ENCODE measurements at regions not wholly inside any gene's neighbourhood (a gene's known extent, or its start where the extent isn't known, plus 50 kb on each side); places are given as distances from the start of the nearest gene placed in this dataset.

DNA sequence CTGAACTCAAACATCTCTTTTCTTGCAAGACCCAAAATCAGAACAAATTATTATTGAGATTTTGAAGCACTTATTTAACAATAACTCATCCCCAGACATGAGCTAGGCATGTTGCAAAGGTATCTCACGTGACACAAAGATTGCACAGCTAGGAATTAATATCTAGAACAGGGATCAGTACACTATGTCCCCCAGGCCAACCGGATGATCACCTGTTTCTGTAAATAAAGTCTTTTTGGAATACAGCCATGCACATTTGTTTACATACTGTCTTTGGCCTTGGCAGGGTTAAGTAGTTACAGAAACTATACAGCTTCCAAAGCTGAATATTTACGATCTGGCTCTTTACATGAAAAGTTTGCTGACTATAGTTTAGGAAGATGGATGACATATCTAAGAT is 287.7 kb downstream of the ACTL7B start:
- no peak for DNase-seq
- no peak overlapping the region for H3K18ac ChIP-seq (ENCODE audit: insufficient read length, low read depth, low read length)
- H2AK5ac ChIP-seq (ENCODE audit: insufficient read length, low read length), result no peak overlapping the region
- no peak overlapping the region for H2BK20ac ChIP-seq (ENCODE audit: low read depth, low read length, poor library complexity, severe bottlenecking)
- Mint-ChIP-seq H3K27me3 (ENCODE audit: low read depth) (no peaks in the 10 kb centered on the region), H3K9me3 (no peaks in the 10 kb centered on the region), H3K27ac (no peak overlapping the region; a peak in 1 of 7 replicates), H3K36me3 (ENCODE audit: insufficient read depth in 1 of 3, low read depth in 3 of 3) (no peaks in the 10 kb centered on the region), H3K4me1 (peaks cover 8 to 22% of the 10 kb centered on the region in 2 experiments), H3K4me3 (no peak overlapping the region)
- no peak overlapping the region for H2BK120ac ChIP-seq (ENCODE audit: low read depth, low read length, poor library complexity, severe bottlenecking)
- no peak overlapping the region for H2BK5ac ChIP-seq (ENCODE audit: insufficient read length, low read length)
- H4K20me1 ChIP-seq (ENCODE audit: control insufficient read depth, insufficient read depth, insufficient read length), result no peaks in the 10 kb centered on the region
- no peak overlapping the region for H3K14ac ChIP-seq (ENCODE audit: insufficient read depth, low read length)
- no CpG with 5 or more reads among the region's 3 CpGs for WGBS (ENCODE audit: extremely low coverage, insufficient read length, low lambda C conversion rate)
- no peaks in the 10 kb centered on the region for H3K23me2 ChIP-seq (ENCODE audit: insufficient read length, low read depth, low read length, poor library complexity, severe bottlenecking)
- H4K91ac ChIP-seq (ENCODE audit: insufficient read length, low read depth, low read length), result no peak overlapping the region
- no peak overlapping the region for H3K56ac ChIP-seq (ENCODE audit: insufficient read length, low read depth, low read length)
- TF ChIP-seq CTCF (conservative IDR thresholded peaks at IDR 0.05), result no peak
- no peak overlapping the region for H2BK12ac ChIP-seq (ENCODE audit: insufficient read length, low read depth, low read length)
- H3T11ph ChIP-seq (ENCODE audit: low read length), result no peak overlapping the region
- no peaks in the 10 kb centered on the region for H3K79me2 ChIP-seq (ENCODE audit: insufficient read depth, low read length)
- H3K23ac ChIP-seq (ENCODE audit: insufficient read length, low read depth, low read length), result no peak overlapping the region
- H3K79me1 ChIP-seq (ENCODE audit: insufficient read depth, low read depth, low read length, poor library complexity, severe bottlenecking), result no peaks in the 10 kb centered on the region
- no peaks in the 10 kb centered on the region for H3K4me1 ChIP-seq (ENCODE audit: insufficient read depth, low read length)
- no peak overlapping the region for H3K27ac ChIP-seq (ENCODE audit: insufficient read length, low read depth, low read length)
- H3K4ac ChIP-seq (ENCODE audit: low read depth, low read length), result no peak overlapping the region
- no peaks in the 10 kb centered on the region for H3K27me3 ChIP-seq (ENCODE audit: insufficient read depth, low read length)
- no peak overlapping the region for H3K9ac ChIP-seq (ENCODE audit: extremely low read depth, insufficient read length, low read length)
- H3K4me2 ChIP-seq (ENCODE audit: insufficient read depth, insufficient read length, low read length), result no peak overlapping the region
- H2AFZ ChIP-seq (ENCODE audit: low read length), result no peak overlapping the region
- no peak overlapping the region for H4K5ac ChIP-seq (ENCODE audit: insufficient read length, low read depth, low read length)
- H3K9me3 ChIP-seq (ENCODE audit: control insufficient read depth, low read depth, low read length), result no peaks in the 10 kb centered on the region
- H4K8ac ChIP-seq (replicated peaks; ENCODE audit: insufficient read length, low read depth, low read length), result no peak overlapping the region
- no peak overlapping the region for H2BK15ac ChIP-seq (ENCODE audit: low read depth, low read length)
